ENCODE measurements at regions not wholly inside any gene's neighbourhood (a gene's known extent, or its start where the extent isn't known, plus 50 kb on each side); places are given as distances from the start of the nearest gene placed in this dataset.

DNA sequence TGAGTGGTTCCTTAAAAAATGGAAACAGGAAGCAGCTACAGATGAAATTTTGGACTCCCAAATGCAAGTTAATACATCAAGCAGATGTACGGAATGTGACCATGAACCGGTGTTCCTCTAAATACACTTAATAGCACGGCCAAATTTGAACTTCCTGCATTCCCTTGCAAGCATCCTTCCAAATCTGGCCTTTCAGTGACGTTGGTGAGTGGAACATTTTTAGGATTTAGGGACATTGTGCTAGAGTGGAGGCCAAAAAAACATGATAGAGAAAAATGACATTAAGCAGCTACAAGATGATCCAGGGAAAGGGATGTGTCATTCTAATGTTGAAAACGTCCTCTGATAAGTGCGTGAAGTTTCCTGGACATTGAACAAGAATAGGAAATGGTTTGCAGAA is 62.1 kb downstream of the CTAGE1 start:
- no peak for DNase-seq

DNA sequence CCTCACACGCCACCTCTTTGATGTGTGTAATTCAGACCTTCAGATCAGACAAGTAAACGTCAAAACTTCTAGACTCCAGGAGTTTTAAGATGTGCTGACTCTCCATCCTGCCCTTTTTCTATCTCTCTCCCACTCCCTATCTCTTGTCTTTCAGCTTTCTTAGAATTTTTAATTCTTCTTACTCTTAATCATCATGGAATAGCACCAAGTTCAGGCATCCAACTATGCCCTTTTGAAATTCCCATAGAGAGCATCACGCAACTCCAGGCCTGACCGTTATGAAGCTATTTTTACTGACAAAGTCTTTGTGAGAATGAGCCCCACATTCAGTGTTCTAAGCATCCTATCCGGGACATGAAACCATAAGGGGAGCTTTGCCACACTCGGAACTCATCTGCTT is 62.6 kb downstream of the CTAGE1 start:
- no peak for DNase-seq

DNA sequence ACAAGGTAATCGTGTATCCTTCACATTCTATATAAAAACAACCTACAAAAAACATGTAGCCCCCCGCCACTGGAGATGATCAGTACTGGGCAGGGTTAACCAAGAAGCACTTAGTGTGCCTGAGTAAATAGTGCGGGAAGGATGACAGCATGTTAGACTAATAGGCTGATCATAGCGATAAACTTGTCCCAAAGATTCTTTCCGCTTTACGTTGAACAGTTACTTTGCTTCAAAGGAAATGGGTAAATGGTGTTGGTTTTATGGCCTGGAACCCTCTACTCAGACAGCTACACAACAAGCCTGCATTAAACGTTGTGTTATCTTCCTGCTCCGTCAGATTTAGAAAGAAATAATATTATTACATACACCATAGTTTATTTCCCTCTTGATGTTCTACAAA is 67.7 kb downstream of the CTAGE1 start:
- DNase-seq = no peak

DNA sequence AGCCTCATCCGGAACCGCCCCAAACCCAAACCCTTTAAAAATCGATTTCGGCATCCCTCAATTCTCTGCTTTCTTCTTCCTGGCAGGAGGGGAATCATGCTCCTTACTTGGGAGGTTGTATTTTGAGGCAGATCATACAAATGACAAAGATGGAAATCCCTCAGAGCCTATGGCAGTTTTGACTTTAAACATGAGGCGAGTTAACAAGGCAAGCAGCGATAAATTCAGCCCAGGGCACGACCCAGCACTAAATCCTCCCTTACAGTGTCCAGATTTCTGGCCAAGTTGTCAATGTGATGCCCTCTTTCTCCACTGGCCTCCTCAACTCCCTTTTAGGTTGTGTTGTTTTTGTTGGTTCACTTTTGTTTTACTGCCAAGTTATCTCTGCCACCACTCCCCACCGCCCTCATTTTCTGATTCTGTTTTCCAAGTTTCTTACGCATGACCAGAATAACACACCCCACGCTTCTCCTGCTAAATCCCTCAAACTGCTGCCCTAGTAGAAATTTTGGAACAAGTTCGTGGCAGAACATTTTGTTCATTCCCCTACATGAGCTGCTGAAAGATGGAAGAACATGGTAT is 68.3 kb downstream of the CTAGE1 start:
- DNase-seq = no peak

DNA sequence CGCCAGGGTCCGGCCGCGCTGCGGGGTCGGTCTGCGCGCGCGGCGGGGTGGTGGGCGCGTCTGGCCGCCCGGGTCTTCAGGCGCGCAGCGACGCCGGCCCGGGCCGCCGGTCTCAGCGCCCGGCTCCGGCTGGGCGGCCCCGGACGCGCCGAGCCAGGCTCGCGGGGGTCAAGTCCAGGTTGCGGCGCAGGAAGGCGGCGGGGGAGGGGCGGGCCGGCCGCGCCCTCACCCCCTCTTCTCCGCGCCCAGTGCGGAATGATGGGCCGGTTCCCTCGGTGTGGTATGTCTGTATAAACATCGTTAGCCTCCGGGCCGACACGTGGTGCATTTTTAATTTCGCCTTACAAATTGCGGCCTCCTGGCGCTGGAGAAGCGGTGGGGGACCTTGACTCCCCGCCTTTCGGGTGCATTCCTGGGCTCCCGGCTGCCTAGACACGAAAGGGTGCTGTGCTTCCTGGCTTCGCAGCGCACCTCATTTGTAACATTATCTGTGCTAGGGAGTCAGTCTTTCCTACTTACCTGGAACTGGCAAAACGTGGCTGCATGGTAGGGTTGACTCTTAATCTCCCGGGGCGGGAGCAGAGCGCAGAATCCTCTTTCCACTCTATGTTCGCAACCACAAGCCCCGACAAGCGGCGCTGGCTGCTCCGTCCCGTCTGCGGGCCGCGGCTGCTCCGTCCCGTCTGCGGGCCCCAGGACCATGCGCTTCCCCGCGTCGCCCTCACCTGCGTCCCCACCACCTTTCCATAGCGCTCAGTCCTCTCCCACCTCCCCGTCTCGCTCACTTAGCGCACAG is 69.0 kb downstream of the CTAGE1 start:
- no peak for DNase-seq

DNA sequence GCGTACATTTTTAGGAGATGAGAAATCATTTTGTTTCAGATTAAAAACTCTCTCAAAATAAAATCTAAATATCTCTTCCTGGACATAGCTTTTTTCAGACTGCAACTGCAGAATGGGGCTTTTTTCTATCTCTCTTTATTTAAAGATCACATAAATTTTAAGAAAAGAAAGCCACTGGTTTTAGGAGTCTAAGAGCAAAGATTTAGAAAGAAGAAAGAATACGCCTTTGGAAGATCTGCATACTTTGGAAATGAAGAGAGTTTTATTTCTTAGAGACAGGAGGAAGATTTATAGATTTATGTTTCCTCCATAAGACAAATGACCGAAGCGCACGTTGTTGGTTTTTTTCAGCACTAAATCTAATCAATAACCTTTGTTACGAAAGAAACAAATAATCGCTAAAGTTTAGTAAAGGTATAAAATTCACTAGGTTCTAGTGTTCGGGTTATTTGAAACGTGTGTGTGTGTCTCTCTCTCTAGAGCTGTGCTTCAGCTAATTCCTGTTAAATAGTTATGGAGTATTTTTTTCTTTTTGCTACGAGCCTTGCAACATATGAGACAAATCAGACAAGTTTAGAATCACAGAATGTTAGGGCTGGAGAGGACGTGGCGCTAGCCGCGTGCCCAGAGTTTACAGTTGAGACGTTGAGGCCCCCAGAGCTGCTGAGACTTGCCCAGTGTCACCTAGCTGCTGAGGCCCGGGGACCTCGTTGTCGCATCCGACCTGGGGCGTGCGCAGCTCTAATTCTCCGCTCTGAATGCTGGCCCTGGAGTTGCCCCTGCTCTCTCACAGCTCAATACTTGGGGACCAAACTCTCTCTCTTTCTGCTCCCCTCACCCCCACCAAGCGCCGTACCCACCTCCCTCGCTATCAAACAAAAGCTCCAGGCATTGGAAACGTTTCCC is 69.9 kb downstream of the CTAGE1 start:
- DNase-seq = peak in 1 of 2 donors; percentile 29

DNA sequence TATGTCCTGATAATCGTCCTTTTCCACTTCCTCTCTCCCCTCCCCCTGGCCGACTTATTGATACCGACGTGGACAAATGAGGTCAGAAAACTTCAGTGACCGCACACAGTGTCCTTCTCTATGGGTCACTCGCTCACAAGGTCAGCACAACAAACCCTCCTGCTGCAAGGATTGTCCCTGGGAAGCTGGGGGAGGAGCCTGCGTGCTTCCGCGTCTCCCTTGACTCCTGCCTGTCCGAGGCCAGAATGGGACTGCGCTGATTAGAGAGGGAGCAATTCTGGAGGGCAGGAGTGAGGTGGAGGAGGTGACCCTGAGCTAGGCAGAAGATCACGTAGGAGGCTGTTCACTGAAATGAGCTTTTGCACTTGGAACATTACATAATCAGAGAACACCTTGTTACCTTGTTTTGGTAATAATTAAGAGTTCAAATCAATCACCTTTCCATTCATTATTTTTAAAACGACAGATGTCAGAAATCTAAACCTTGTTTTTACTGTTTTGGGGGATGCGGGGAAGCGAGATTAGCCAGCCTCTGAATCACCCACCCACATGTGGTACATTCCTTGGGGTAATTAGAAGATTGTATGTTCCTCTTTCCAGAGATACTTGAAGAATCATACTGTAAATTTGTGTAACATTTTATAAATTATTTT is 70.6 kb downstream of the CTAGE1 start:
- no peak for DNase-seq

DNA sequence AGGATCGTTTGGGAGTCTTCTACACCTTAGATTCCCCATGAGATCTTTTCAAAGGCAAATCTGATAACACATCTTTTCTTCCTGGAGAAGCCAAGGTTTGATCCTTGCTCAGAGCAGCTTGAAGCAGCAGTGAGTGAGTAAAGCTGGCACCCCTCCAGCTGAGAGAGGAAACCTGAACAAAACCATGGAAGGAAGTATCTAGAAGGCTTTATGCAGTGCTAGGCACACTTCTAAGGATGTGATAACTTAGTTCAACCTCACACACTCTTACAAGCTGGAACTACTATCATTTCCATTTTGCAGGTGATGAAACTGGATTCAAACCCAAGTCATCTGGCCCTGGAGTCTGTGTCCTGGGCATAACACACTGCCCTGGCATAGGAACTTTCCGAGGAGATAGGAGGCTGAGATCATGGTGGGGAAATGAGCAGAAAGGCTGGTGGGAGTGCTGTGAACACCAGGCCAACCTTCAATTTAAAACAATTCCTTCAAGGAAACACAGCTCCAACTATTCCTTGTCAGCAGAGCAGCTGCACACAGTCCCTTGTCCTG is 71.2 kb downstream of the CTAGE1 start:
- peak in 1 of 2 donors; percentile 28 for DNase-seq

DNA sequence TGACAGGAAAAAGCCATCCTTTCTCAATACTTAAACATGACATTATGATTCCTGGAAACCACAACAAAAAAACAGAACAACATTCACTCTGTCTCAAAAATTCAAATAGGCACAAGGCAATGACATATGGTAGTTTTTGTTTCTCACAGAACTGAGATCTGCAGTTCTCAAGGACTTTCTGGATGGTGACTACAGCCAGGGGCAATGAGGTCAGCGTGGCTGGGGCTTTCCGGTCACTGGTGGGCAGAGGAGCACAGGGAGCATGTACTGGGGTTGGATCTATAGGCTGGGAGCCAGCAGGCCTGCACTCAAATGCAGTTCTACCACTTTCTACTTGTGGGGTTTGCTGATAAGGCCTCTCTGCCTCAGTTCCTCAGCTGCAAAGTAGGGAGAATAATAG is 72.0 kb downstream of the CTAGE1 start:
- no peak for DNase-seq

DNA sequence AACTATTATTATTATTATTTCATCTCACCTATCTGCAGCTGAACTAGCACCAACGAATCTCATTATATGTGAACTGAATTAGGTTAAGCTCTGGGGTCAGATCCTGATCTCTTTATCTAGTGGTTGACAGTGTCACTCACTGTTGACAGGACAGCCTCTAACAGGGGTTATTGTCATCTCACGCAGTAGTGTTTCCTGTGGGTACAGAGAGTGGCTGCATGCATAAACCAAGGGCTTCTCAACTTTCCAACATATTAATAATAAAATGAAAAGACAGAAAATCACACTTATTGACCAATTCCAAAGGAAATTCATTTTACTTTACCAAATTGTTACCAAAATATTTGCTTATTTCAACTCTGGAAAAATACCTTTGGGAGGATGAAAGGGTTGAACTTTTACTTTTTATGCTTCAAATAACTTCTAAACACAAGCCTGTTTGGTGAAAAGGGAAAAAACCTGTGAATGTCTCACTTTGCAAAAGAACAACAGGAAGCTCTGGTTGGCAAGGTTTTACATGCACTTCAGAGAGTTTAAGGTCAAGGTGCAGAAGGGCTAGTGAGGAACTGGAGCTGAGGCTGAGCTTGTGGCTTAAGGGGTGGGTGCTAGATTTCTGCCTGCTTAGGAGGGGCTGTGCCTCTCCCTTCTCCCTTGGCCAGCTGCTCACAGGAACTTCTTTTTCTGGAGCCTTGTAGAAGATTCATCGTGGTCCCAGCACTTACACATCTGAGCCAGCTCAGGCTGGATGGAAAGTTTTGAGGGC is 72.6 kb downstream of the CTAGE1 start:
- peak in 1 of 2 donors; percentile 52 for DNase-seq

DNA sequence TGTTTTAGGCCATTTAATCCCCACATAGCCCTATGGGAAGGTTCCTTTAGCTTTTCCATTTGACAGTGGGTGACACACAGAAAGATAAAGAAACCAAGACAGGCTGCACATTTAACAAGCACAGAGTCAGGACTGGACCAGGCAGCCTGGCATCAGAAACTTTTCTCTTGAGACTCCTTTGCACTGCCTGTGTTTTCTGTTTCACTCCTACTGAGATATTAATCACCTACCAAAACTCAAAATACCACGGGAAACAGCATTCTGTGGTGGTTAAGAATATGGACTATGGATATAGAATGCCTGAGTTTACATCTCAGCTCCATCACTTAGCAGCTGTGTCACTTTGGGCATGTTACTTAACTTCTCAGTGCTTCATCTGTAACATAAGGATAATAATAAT is 73.3 kb downstream of the CTAGE1 start:
- DNase-seq = no peak

DNA sequence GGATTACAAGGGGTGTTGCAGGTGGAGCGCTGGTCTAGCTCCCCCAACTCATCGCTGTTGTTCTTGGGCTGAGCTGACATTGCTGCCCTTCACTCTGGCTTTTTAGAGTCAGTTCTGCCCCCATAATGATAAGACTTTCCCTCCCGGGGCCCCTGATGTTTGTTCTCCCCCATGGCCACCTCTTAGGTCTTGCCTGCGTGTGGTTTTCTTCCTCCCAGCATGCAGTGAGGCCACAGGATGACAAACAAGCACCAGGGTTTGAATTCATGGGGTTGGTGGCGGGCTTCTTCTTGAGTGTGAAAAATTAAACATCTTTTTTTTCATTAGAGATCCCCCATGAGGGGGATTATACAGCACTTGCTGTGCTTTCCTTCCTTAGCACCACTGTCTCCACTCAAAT is 74.1 kb downstream of the CTAGE1 start:
- DNase-seq = no peak

DNA sequence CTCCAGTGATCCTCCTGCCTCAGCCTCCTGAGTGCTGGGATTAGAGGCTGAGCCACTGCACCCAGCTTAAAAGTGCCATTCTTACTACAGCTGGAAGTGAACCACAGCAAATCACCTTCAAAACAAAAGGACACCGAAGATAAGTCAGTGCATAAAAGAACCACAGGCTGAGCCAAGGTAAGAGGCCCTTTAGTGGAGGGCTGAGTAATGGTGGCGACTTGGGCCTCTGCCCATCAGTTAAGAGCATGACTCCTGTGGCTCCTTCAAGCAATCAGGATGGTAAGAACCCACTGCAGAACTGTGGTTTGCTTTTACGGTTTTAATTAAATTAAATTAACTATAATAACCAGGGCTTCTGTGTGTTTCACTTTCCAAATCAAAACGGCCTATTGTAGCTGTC is 75.1 kb downstream of the CTAGE1 start:
- DNase-seq = peak in 1 of 2 donors; percentile 37

DNA sequence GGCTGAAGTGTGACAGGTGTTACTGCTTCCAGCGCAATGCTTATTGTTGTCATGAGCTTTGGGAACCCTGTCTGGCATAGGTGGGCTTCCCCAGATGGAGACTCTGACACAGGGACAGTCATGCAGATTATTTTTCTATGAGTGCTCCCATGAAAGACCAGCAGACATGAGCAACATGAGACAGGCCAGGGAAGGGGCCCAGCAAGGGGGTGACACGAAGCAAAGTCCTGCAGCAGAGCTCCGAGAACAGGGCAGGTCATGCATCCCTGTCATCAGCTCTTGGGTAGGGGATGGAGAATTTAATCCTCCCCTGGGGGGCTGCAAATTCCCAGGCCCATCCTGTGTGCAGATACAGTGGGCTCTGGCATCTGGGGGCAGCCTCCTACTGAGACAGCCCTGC is 77.4 kb downstream of the CTAGE1 start:
- DNase-seq = no peak

DNA sequence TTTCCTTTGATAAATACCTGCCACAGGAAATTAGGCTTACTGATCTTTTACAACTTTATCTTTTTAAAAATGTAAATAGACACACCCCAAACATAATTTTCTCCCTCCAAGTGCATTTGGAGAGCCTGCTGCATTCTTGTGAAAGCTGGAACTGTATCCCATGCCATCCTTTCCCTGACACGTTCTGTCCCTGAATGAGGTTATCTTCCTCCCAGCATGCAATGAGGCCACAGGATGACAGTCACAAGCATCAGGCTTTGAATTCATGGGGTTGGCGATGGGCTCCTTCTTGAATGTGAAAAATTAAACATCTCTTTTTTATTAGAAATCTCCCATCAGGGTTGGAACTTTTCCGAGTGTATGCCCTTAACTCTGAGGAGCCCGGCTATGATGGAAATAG is 77.8 kb downstream of the CTAGE1 start:
- no peak for DNase-seq

DNA sequence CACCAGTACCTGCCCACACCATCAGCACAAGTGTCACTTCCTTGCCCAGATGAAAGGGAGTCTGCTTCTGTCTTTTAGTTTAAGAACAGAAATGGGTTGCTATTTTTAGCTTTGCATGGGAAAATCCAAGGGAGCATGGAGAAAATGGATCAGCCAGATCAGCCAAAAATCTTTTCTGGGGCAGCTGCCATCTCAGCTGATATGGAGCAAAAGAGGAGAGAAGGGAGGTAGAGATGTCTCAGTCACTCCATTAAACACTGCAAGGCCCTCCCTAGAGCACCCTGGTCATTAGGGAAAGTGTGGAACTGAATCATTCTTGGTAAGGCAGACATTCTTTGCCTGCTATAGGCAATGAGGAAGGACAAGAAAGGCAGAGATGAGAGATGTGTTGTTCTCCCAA is 79.9 kb downstream of the CTAGE1 start:
- DNase-seq = no peak

DNA sequence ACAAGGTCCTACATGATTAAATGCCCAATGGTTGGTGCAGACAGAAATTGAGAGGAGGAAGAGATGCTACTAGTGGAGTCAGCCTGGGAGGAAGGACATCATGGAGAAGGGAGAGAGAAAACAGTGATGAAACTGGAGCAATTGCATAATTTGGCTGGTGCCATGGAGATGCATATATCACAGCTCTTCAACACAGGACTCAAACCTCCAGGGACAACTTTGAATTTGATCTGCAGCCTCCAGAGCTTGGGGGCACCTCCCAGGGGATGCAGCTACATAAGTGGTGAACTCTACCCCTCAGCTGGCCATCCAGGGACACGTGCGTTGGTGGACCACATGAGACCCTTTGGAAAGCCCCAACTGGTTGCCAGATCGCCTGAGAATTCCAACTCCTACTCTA is 80.4 kb downstream of the CTAGE1 start:
- DNase-seq = no peak

DNA sequence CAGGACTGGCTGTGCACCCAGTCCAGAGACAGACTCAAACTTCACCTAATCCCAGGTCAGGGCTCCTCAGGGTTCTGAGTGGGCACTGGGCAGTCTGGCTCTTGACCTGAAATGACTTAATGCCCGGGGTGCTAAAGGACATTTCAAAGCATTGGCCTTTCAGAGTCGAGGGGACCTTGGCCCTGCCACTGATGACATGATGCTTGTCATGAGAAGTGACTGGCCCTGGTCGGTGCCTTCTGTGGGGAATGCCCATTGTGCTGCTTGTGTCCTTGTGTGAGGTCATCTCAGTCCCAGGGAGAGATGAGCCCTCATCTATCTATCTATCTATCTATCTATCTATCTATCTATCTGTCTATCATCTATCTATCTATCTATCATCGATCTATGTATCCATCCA is 81.3 kb downstream of the CTAGE1 start:
- DNase-seq = no peak

DNA sequence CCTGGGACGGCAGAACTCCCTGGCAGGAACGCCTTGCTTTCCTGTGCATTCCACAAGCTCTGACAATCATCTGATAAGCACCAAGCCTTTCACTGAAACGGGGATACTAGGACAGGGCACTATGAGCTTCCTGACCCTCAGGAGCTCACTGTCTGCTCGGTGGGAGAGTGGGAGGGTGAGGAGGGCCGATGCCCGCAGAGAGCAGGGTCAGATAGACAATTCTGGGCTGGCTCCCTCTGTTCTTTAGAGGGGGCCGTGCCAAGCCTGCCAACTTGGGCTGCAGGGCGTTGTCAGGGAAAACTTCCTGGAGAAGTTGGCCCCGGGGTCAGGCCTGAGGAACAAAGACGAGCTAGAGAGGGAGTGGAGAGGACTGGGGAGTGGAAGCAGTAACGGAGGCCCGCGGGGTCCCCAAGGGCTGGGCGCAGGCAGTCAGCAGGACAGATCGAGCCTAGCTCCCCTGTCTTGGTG is 82.0 kb downstream of the CTAGE1 start:
- DNase-seq = no peak

DNA sequence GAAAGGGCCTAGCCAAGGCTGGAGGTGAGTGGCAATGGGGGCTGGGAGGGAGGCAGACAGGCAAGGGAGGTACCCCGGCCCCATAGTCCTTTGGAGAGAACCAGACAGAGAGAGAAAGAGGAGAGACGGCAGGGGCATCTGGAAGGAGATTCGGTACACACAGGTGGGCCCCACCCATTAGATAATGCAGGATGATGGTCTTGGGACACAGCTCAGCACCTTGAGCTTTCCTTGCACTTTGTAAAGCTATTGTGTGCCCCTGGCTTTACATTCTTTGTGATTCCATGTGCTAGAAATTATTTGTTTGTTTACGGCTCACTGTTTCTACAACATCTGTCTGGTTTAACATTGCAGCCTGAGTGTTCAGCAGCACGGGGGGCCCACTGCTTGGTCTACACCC is 83.1 kb downstream of the CTAGE1 start:
- DNase-seq = no peak

DNA sequence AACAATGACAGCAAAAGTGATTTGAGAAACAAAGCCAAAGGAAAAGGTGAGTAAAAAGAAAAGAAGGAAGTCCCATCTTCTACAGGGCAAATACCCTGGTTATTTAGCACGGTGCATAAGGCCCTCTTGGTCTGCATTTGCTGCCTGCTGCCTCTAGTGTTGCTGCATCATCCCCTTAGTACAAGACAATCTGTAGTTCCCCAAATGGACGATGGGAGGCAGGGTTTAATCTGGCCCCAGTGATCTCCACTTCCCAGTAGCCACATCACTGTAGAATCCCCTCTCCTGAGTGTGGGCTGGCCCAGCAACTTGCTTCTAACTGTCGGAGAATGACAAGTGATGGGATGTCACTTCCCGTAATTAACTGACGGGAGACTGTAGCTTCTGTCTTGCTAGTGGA is 85.1 kb downstream of the CTAGE1 start:
- DNase-seq = no peak

DNA sequence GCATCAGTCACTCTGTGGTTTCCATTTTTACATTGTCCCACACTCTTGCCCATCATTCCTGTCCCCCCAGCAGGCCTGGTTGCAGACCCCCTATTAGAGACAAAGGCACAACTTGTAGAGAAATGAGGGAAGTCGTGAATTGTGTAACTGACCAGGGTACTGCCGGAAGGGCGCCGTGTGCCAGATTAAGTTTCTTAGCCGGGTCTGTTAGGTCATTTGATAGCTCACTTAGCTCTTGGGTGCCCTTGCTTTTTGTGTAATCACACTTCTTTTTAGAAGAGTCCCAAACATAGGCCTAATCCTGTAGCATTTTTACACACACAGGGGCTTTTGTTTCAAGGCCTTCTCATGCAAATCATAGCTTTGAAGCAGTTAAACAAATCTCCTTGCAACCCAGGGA is 87.2 kb downstream of the CTAGE1 start:
- DNase-seq = no peak
